GM12865 (cell line): ENCODE measurements at regions not wholly inside any gene's neighbourhood (a gene's known extent, or its start where the extent isn't known, plus 50 kb on each side); places are given as distances from the start of the nearest gene placed in this dataset.

Experiments
- DNase-seq: peaks from one replicate; pipeline ENCODE4 v3.0.0; 2010; ENCODE audit warnings: low read depth
- H3K4me3 ChIP-seq: 2 replicates; pipeline ENCODE4 v1.5.1; 2011; ENCODE audit warnings: mild to moderate bottlenecking, low read depth, low read length, control low read depth
- TF ChIP-seq, protein P1 (sequence below): IDR thresholded peaks from 2 replicates; pipeline ENCODE4 v1.5.1; 2011; ENCODE audit warnings: low read length, control low read depth, low read depth, inconsistent platforms; ENCODE audit not compliant: insufficient read depth; ENCODE audit errors: missing control alignments

DNA sequence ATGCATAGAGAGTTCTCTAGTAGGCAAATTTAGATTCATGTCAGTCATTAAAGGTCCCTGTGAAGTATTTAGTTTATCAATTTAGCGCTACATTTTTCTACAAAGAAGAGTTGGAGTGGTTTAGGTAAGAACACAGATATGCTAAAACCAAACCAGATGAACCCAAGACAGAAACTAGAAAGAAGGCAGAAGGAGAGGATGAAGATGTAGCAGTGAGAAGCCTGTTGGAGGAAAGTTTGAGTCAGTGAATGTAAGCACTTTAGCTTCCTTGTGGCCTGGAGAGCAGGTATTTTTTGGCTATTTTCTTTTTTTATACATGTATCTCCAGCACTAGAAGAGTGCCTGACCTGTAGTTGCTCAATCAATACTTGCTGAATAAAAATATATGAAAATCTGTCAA is 223.7 kb downstream of the KCNRG start:
- no peak for DNase-seq
- TF ChIP-seq, protein P1, sequence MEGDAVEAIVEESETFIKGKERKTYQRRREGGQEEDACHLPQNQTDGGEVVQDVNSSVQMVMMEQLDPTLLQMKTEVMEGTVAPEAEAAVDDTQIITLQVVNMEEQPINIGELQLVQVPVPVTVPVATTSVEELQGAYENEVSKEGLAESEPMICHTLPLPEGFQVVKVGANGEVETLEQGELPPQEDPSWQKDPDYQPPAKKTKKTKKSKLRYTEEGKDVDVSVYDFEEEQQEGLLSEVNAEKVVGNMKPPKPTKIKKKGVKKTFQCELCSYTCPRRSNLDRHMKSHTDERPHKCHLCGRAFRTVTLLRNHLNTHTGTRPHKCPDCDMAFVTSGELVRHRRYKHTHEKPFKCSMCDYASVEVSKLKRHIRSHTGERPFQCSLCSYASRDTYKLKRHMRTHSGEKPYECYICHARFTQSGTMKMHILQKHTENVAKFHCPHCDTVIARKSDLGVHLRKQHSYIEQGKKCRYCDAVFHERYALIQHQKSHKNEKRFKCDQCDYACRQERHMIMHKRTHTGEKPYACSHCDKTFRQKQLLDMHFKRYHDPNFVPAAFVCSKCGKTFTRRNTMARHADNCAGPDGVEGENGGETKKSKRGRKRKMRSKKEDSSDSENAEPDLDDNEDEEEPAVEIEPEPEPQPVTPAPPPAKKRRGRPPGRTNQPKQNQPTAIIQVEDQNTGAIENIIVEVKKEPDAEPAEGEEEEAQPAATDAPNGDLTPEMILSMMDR, result no peak
- no peak overlapping the region for H3K4me3 ChIP-seq

DNA sequence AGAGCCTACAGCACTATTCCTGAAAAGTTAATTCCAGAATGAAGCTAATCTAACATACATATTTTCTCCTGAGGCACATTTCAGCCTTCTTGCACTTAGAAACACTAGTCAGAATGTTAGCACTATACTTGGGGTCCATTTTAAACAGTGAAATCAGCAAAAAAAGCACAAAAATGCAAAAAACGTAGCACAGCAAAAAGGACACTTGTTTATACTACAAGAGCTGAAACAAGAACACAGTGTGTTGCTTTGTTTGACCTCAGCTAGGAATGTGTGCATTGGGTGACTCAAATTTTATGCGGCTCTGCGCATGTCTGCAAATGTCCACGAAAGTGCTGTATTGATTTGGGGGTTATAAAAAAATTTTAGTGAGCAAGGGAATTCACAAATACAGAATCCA is 226.2 kb downstream of the KCNRG start:
- TF ChIP-seq, protein P1, result no peak
- H3K4me3 ChIP-seq, result no peak overlapping the region
- no peak for DNase-seq

DNA sequence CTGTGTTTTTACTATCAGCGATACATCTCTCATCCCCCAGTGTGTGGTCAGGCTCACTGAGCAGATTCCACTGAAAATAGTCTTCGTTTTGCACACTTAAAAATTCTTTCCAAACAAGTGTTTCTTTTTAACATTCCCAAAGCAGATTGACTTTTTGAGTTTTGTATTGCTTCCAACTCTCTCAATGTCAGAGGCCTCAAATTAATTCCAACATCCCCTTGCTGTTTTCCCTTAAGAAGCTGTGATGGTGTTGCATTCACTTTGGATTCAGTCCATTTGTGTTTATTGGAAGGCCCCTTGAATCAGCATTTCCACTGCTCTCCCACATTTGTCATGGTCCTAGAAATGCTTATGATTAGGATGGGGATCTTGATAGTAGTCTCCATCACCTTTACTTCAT is 228.7 kb downstream of the KCNRG start:
- no peak overlapping the region for H3K4me3 ChIP-seq
- TF ChIP-seq, protein P1, result no peak
- DNase-seq, result no peak

DNA sequence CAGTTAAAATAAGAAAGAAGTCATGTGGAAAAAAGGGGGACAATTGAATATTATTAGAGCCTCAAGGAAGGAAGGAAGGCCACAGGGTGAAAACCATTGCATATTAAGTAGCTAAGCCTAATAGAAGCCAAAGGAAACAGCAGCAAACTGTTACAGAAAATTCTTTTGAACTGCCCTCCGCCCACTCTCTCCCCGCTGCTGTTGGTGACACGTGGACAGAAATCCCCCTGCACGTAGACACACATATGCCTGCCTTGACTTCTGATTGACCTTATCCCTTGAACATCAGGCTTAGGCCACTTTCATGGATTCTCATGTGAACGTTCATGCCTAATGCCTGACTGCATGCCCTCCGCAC is 229.1 kb downstream of the KCNRG start:
- DNase-seq, result peak; percentile 14
- H3K4me3 ChIP-seq, result no peak overlapping the region
- TF ChIP-seq, protein P1, result no peak

DNA sequence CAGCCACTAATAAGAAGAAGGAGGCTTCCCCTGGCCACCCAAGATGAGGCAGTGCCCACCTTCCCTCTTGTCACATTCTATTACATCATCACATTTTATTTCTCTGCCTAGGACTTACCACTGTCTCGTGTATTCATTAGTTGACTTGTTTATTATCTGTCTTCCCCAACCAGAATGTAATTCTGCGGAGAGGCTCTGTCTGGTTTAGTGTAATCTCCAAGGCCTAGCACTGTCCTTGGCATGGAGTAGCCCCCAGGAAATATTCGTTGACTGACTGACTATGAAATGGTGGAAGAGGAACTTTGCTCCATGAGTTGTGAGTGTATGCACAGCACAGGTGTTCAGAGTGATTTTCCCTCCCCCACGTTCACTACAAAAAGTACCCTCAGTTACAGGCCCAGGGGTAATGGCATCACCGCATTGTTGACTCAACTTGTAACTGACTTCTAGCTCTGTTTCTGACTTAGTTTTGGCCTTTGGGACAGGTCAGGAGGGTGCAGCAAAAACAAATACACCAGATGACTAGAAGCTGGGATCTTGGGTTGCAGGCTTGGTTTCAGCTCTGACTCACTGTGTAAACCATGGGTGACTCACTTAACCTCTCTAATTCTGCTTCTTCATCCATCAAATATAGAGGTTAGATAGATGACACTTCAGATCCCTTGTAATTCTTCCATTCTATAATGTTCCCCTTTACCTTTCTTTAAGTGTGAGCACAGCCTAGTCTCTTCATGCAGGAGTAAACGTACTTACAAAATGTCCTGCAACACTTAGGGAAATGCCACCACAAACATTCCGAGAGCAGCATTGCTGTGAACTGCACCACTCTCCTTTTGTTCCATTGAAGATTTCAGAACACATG is 229.7 kb downstream of the KCNRG start:
- H3K4me3 ChIP-seq, result no peak overlapping the region
- TF ChIP-seq, protein P1, result no peak
- DNase-seq, result peak; percentile 87

DNA sequence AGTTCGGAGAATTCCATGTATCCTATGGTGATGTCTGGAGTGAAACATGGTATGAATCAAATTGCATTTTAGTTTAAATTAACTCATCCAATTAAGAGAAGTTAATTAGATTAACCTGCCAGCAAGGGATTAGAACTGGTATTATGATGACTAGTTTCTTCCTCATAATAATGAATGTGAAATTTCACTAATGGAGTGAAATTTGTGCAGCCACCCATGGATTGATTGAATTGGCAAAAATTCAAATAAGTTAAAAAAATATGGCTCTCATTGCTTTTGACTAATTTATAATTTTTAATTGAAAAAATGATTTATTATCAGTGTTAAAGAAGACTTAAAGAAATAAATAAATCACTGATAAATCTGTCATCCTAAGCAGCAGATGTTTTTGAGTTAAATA is 232.0 kb downstream of the KCNRG start:
- DNase-seq, result no peak
- no peak overlapping the region for H3K4me3 ChIP-seq
- TF ChIP-seq, protein P1, result no peak

DNA sequence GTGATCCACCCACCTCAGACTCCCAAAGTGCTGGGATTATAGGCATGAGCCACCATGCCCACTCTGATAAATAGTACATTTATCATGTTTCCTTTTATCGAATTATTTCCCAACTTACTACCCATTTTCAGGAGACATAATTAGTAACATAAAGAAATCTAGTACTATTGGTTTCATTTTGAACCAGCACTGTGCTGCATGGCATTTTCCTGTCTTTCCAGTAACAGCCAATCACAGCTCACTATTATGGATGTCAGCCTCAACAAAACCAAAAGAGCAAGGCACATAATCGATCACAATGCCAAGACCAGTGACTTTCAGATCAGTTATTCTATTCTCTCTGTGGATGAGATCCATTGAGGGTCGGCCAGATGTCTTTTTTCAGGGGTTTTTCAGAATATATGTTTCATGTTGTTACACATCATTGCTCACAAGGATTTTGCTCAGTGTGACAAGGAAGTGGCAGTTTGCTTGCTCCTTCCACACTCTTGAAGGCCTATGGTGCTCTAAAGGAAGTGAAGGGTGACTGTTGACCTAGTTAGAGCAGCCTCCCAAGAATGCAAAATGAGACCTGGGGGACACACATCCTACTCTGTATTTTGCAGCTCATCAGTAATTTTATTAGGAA is 233.4 kb downstream of the KCNRG start:
- DNase-seq, result peak; percentile 23
- TF ChIP-seq, protein P1, result no peak
- no peak overlapping the region for H3K4me3 ChIP-seq
